Neural cell (in vitro differentiated cells): ENCODE measurements at regions not wholly inside any gene's neighbourhood (a gene's known extent, or its start where the extent isn't known, plus 50 kb on each side); places are given as distances from the start of the nearest gene placed in this dataset.

ENCODE experiments used
- H2AFZ ChIP-seq: fragments of 200-600, 300-800 bp; sonication (generic), shearing (Covaris generic); 2 replicates; pipeline ENCODE4 v1.6.0; 2014; ENCODE audit warnings: low read depth, mild to moderate bottlenecking, antibody characterized with exemption, low read length, moderate library complexity
- H3F3A ChIP-seq: fragments of 200-600 bp; shearing (Covaris generic); 2 replicates; pipeline ENCODE4 v1.6.1; 2016; ENCODE audit warnings: mild to moderate bottlenecking, moderate library complexity, mixed read lengths, antibody characterized with exemption, low read length; ENCODE audit not compliant: insufficient read depth, poor library complexity, severe bottlenecking
- H3K27ac ChIP-seq: fragments of 200-600, 300-800 bp; sonication (generic), shearing (Covaris generic); 2 replicates; pipeline ENCODE4 v1.5.1; 2014; ENCODE audit warnings: mild to moderate bottlenecking, low read length, moderate library complexity
- H3K27me3 ChIP-seq: fragments of 300-800, 200-600 bp; sonication (generic), shearing (Covaris generic); 2 replicates; pipeline ENCODE4 v1.6.0; 2014; ENCODE audit warnings: mild to moderate bottlenecking, low read depth, low read length, moderate library complexity; ENCODE audit not compliant: insufficient read depth
- H3K36me3 ChIP-seq: fragments of 300-800, 200-600 bp; sonication (generic), shearing (Covaris generic); 2 replicates; pipeline ENCODE4 v1.5.1; 2014; ENCODE audit warnings: mild to moderate bottlenecking, antibody characterized with exemption, low read length, moderate library complexity; ENCODE audit not compliant: insufficient read depth
- H3K4me2 ChIP-seq: fragments of 300-800, 200-600 bp; sonication (generic), shearing (Covaris generic); 2 replicates; pipeline ENCODE4 v1.6.0; 2014; ENCODE audit warnings: mild to moderate bottlenecking, low read length
- H3K4me3 ChIP-seq: fragments of 300-800, 200-600 bp; sonication (generic), shearing (Covaris generic); 2 replicates; pipeline ENCODE4 v1.5.1; 2014; ENCODE audit warnings: mild to moderate bottlenecking, low read length, moderate library complexity
- H3K79me2 ChIP-seq: fragments of 200-600 bp; shearing (Covaris generic); replicated peaks from 2 replicates; pipeline ENCODE4 v1.6.0; 2014; ENCODE audit warnings: mild to moderate bottlenecking, low read length, moderate library complexity; ENCODE audit not compliant: insufficient read depth
- H3K9ac ChIP-seq: fragments of 300-800, 200-600 bp; sonication (generic), shearing (Covaris generic); 2 replicates; pipeline ENCODE4 v1.6.1; 2016; ENCODE audit warnings: mild to moderate bottlenecking, low read length, mixed read lengths
- H3K9me2 ChIP-seq: fragments of 200-600 bp; shearing (Covaris generic); 2 replicates; pipeline ENCODE4 v1.6.1; 2016; ENCODE audit warnings: mild to moderate bottlenecking, low read length, mixed read lengths; ENCODE audit not compliant: insufficient read depth
- H3K9me3 ChIP-seq: fragments of 200-600, 300-800 bp; sonication (generic), shearing (Covaris generic); 2 replicates; pipeline ENCODE4 v1.6.1; 2016; ENCODE audit warnings: mild to moderate bottlenecking, mixed run types, low read length, moderate library complexity, mixed read lengths
- H4K20me1 ChIP-seq: fragments of 200-600 bp; shearing (Covaris generic); 2 replicates; pipeline ENCODE4 v1.6.1; 2016; ENCODE audit warnings: mild to moderate bottlenecking, mixed run types; ENCODE audit not compliant: insufficient read depth
- EP300 ChIP-seq: fragments of 450-650 bp; conservative IDR thresholded peaks from 2 replicates; pipeline ENCODE4 v1.6.1; 2014; ENCODE audit warnings: antibody characterized with exemption, mild to moderate bottlenecking, moderate library complexity; ENCODE audit not compliant: poor library complexity, severe bottlenecking
- EZH2 ChIP-seq: fragments of 200-600, 300-800 bp; shearing (Covaris generic), sonication (generic); IDR thresholded peaks from 2 replicates; pipeline ENCODE4 v1.6.1; 2014; ENCODE audit warnings: antibody characterized with exemption, low read length, borderline replicate concordance, mild to moderate bottlenecking; ENCODE audit not compliant: insufficient read depth, poor library complexity, severe bottlenecking
- MXI1 ChIP-seq: fragments of 450-650 bp; conservative IDR thresholded peaks from 2 replicates; pipeline ENCODE4 v1.6.1; 2014; ENCODE audit warnings: antibody characterized with exemption, mild to moderate bottlenecking; ENCODE audit not compliant: poor library complexity, severe bottlenecking
- POLR2AphosphoS5 ChIP-seq: IDR thresholded peaks from 2 replicates; pipeline ENCODE4 v1.6.1; 2012
- RAD21 ChIP-seq: fragments of 450-650 bp; conservative IDR thresholded peaks from 2 replicates; pipeline ENCODE4 v1.6.1; 2014; ENCODE audit warnings: antibody characterized with exemption, mild to moderate bottlenecking, moderate library complexity
- SMC3 ChIP-seq: fragments of 450-650 bp; conservative IDR thresholded peaks from 2 replicates; pipeline ENCODE4 v1.6.1; 2014; ENCODE audit warnings: antibody characterized with exemption, mild to moderate bottlenecking, moderate library complexity; ENCODE audit not compliant: poor library complexity
- TAF1 ChIP-seq: IDR thresholded peaks from 2 replicates; pipeline ENCODE4 v1.6.1; 2012; ENCODE audit warnings: low read depth
- TF ChIP-seq, protein P1 (sequence below): fragments of 450-650 bp; IDR thresholded peaks from 2 replicates; pipeline ENCODE4 v1.5.1; 2014; ENCODE audit warnings: antibody characterized with exemption, mild to moderate bottlenecking, moderate library complexity; ENCODE audit not compliant: poor library complexity, severe bottlenecking
- TF ChIP-seq, protein P2 (sequence below): IDR thresholded peaks from 2 replicates; pipeline ENCODE4 v1.6.1; 2012; ENCODE audit warnings: borderline replicate concordance

DNA sequence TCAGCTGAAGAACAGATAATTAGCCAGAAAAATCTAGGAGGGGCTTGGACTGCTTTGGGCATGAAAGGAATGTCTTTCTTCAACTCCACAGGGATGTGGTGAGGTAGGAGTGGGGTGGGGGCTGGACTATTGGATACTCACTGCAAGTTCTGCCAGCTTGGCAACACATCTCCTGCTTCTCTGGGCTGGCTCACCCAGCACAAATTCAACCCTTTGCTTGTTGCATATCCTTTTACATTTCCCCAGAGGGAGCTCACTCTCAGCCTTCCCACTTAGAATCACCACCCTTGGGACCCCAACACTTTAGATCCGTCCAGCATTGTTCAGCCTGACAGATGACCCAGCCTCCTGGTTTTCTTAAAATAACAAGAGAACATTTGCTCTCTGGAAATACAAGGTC is 120.6 kb downstream of the KDR start:
- Histone ChIP-seq H3K9ac (no peak overlapping the region), H3K79me2 (no peaks in the 10 kb centered on the region), H3K4me2 (no peak overlapping the region), H3K27ac (no peak overlapping the region), H3K9me3 (no peaks in the 10 kb centered on the region), H3K4me3 (no peak overlapping the region), H3K36me3 (no peaks in the 10 kb centered on the region), H4K20me1 (no peaks in the 10 kb centered on the region), H3K9me2 (no peaks in the 10 kb centered on the region), H3F3A (no peaks in the 10 kb centered on the region), H2AFZ (no peak overlapping the region), H3K27me3 (no peaks in the 10 kb centered on the region)
- TF ChIP-seq, protein P1, sequence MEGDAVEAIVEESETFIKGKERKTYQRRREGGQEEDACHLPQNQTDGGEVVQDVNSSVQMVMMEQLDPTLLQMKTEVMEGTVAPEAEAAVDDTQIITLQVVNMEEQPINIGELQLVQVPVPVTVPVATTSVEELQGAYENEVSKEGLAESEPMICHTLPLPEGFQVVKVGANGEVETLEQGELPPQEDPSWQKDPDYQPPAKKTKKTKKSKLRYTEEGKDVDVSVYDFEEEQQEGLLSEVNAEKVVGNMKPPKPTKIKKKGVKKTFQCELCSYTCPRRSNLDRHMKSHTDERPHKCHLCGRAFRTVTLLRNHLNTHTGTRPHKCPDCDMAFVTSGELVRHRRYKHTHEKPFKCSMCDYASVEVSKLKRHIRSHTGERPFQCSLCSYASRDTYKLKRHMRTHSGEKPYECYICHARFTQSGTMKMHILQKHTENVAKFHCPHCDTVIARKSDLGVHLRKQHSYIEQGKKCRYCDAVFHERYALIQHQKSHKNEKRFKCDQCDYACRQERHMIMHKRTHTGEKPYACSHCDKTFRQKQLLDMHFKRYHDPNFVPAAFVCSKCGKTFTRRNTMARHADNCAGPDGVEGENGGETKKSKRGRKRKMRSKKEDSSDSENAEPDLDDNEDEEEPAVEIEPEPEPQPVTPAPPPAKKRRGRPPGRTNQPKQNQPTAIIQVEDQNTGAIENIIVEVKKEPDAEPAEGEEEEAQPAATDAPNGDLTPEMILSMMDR = no peak
- TF ChIP-seq POLR2AphosphoS5 (no peak), EZH2 (no peak)
- TF ChIP-seq, protein P2, sequence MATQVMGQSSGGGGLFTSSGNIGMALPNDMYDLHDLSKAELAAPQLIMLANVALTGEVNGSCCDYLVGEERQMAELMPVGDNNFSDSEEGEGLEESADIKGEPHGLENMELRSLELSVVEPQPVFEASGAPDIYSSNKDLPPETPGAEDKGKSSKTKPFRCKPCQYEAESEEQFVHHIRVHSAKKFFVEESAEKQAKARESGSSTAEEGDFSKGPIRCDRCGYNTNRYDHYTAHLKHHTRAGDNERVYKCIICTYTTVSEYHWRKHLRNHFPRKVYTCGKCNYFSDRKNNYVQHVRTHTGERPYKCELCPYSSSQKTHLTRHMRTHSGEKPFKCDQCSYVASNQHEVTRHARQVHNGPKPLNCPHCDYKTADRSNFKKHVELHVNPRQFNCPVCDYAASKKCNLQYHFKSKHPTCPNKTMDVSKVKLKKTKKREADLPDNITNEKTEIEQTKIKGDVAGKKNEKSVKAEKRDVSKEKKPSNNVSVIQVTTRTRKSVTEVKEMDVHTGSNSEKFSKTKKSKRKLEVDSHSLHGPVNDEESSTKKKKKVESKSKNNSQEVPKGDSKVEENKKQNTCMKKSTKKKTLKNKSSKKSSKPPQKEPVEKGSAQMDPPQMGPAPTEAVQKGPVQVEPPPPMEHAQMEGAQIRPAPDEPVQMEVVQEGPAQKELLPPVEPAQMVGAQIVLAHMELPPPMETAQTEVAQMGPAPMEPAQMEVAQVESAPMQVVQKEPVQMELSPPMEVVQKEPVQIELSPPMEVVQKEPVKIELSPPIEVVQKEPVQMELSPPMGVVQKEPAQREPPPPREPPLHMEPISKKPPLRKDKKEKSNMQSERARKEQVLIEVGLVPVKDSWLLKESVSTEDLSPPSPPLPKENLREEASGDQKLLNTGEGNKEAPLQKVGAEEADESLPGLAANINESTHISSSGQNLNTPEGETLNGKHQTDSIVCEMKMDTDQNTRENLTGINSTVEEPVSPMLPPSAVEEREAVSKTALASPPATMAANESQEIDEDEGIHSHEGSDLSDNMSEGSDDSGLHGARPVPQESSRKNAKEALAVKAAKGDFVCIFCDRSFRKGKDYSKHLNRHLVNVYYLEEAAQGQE = no peak

DNA sequence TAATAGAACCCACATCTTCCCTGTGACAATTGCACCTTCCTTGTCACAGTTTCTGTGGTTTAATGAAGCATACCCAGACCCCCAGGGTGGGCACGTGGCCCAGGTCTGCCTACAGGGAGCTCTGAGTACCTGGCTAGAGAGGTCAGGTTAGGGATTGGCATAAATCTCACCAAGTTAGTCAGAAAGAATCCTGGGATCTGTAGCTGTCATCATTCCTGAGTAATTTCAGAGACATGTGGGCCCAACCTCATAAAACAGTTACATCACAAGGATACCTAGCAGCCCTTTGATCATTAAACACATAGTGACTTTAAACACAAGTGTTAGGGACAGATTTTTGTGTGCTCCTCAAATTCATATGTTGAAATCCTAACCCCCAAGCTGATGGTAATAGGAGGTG is 123.0 kb downstream of the KDR start:
- H4K20me1 ChIP-seq = no peaks in the 10 kb centered on the region
- H3K4me2 ChIP-seq = no peak overlapping the region
- H3K9me2 ChIP-seq = no peaks in the 10 kb centered on the region
- no peak overlapping the region for H3K4me3 ChIP-seq
- H3K79me2 ChIP-seq = no peaks in the 10 kb centered on the region
- H3K27ac ChIP-seq = no peak overlapping the region
- H3K9me3 ChIP-seq = no peaks in the 10 kb centered on the region
- no peaks in the 10 kb centered on the region for H3K27me3 ChIP-seq
- H3K36me3 ChIP-seq = no peaks in the 10 kb centered on the region
- no peak overlapping the region for H3K9ac ChIP-seq
- H3F3A ChIP-seq = no peaks in the 10 kb centered on the region
- H2AFZ ChIP-seq = no peak overlapping the region
- TF ChIP-seq RAD21 (no peak), MXI1 (no peak), EZH2 (no peak), POLR2AphosphoS5 (no peak), SMC3 (no peak), TAF1 (no peak), EP300 (no peak)
- TF ChIP-seq, protein P1 = no peak
- TF ChIP-seq, protein P2 = no peak
